ENCODE measurements at regions not wholly inside any gene's neighbourhood (a gene's known extent, or its start where the extent isn't known, plus 50 kb on each side); places are given as distances from the start of the nearest gene placed in this dataset.

- DNase-seq: no peak
- Mint-ChIP-seq H3K4me3 (ENCODE audit: unreplicated experiment) (peak overlapping the region; percentile 36), H3K27ac (ENCODE audit: unreplicated experiment) (peak overlapping the region; percentile 86), H3K9me3 (ENCODE audit: unreplicated experiment) (peaks cover 15% of the 10 kb centered on the region), H3K36me3 (ENCODE audit: insufficient read depth, unreplicated experiment) (peaks cover 11% of the 10 kb centered on the region), H3K27me3 (ENCODE audit: insufficient read depth, unreplicated experiment) (no peaks in the 10 kb centered on the region), H3K4me1 (ENCODE audit: low read depth, unreplicated experiment) (peaks cover 42% of the 10 kb centered on the region)
- H3K27me3 ChIP-seq (replicated peaks; ENCODE audit: control insufficient read depth, insufficient read depth, low read length): no peaks in the 10 kb centered on the region
- no peak overlapping the region for H3K4me3 ChIP-seq (ENCODE audit: low read depth, low read length)
- intact Hi-C loops (cut with micrococcal nuclease; ENCODE audit: unreplicated experiment): loop anchor here (5.0 kb wide), 2 partner anchors 143 to 383 kb away; partner anchors contain the start of genes PERP and TNFAIP3
- H3K36me3 ChIP-seq (ENCODE audit: control insufficient read depth, insufficient read depth, low read length): no peaks in the 10 kb centered on the region
- BruUV-seq (replicated peaks): no TSS peak
- POLR2A ChIA-PET: no interaction called here
- no peak for TF ChIP-seq CTCF (IDR thresholded peaks at IDR 0.05; ENCODE audit: insufficient read depth in 1 of 2, low read depth in 1 of 2, low read length in 1 of 2, severe bottlenecking in 1 of 2, unreplicated experiment in 1 of 2)
- no peaks in the 10 kb centered on the region for H3K9me3 ChIP-seq
- peaks cover 50% of the 10 kb centered on the region for H3K4me1 ChIP-seq
- CTCF ChIA-PET: no interaction called here
Observed at GRCh38 chr6:137724018-137724403, 143.0 kb upstream of the TNFAIP3 start.

GRCh38 chr6:137724495-137725211, 142.4 kb upstream of the TNFAIP3 start:
- Mint-ChIP-seq H3K4me3 (ENCODE audit: unreplicated experiment) (no peak overlapping the region), H3K36me3 (ENCODE audit: insufficient read depth, unreplicated experiment) (peaks cover 11% of the 10 kb centered on the region), H3K27me3 (ENCODE audit: insufficient read depth, unreplicated experiment) (no peaks in the 10 kb centered on the region), H3K27ac (ENCODE audit: unreplicated experiment) (peak overlapping the region; percentile 86), H3K4me1 (ENCODE audit: low read depth, unreplicated experiment) (peaks cover 44% of the 10 kb centered on the region), H3K9me3 (ENCODE audit: unreplicated experiment) (peaks cover 15% of the 10 kb centered on the region)
- BruUV-seq (replicated peaks): no TSS peak
- intact Hi-C loops (cut with micrococcal nuclease; ENCODE audit: unreplicated experiment): loop anchor here (5.0 kb wide), 2 partner anchors 143 to 383 kb away; partner anchors contain the start of genes PERP and TNFAIP3
- no peak for TF ChIP-seq CTCF (IDR thresholded peaks at IDR 0.05; ENCODE audit: insufficient read depth in 1 of 2, low read depth in 1 of 2, low read length in 1 of 2, severe bottlenecking in 1 of 2, unreplicated experiment in 1 of 2)
- Histone ChIP-seq H3K36me3 (ENCODE audit: control insufficient read depth, insufficient read depth, low read length) (no peaks in the 10 kb centered on the region), H3K4me1 (peaks cover 57% of the 10 kb centered on the region), H3K4me3 (ENCODE audit: low read depth, low read length) (no peak overlapping the region), H3K27me3 (replicated peaks; ENCODE audit: control insufficient read depth, insufficient read depth, low read length) (no peaks in the 10 kb centered on the region), H3K9me3 (no peaks in the 10 kb centered on the region)
- POLR2A ChIA-PET: interaction anchor here (0.5 kb wide), 1 partner anchor 100 kb away, joined by 4 read pairs; no protein-coding TSS in a partner anchor
- no peak for DNase-seq
- CTCF ChIA-PET: no interaction called here

- DNase-seq: no peak
- Mint-ChIP-seq H3K27me3 (ENCODE audit: insufficient read depth, unreplicated experiment) (no peaks in the 10 kb centered on the region), H3K36me3 (ENCODE audit: insufficient read depth, unreplicated experiment) (peaks cover 11% of the 10 kb centered on the region), H3K9me3 (ENCODE audit: unreplicated experiment) (peaks cover 15% of the 10 kb centered on the region), H3K27ac (ENCODE audit: unreplicated experiment) (no peak overlapping the region), H3K4me3 (ENCODE audit: unreplicated experiment) (no peak overlapping the region), H3K4me1 (ENCODE audit: low read depth, unreplicated experiment) (peaks cover 44% of the 10 kb centered on the region)
- ChIA-PET CTCF (no interaction called here), POLR2A (no interaction called here)
- Histone ChIP-seq H3K4me3 (ENCODE audit: low read depth, low read length) (no peak overlapping the region), H3K27me3 (replicated peaks; ENCODE audit: control insufficient read depth, insufficient read depth, low read length) (no peaks in the 10 kb centered on the region), H3K4me1 (peaks cover 70% of the 10 kb centered on the region), H3K36me3 (ENCODE audit: control insufficient read depth, insufficient read depth, low read length) (no peaks in the 10 kb centered on the region), H3K9me3 (no peaks in the 10 kb centered on the region)
- TF ChIP-seq CTCF (IDR thresholded peaks at IDR 0.05; ENCODE audit: insufficient read depth in 1 of 2, low read depth in 1 of 2, low read length in 1 of 2, severe bottlenecking in 1 of 2, unreplicated experiment in 1 of 2): no peak
- intact Hi-C loops (cut with micrococcal nuclease; ENCODE audit: unreplicated experiment): no loop called here
- BruUV-seq (replicated peaks): no TSS peak
Observed at GRCh38 chr6:137725949-137726348, 141.1 kb upstream of the TNFAIP3 start.

All from Caco-2 (cell line).